ENCODE measurements at regions not wholly inside any gene's neighbourhood (a gene's known extent, or its start where the extent isn't known, plus 50 kb on each side); places are given as distances from the start of the nearest gene placed in this dataset.
"Not testable (repeated sequence)": the region's sequence is repeated elsewhere in the genome, so short reads cannot be mapped to it uniquely, and the experiment has no call there.

GRCh38 chr21:8994640-8995511 lies 1526.5 kb upstream of the TPTE start:
- no peak overlapping the region for H3K4me3 ChIP-seq (ENCODE audit: low read depth in 2 of 2, low read length in 1 of 2)
- no peak for DNase-seq
- no peaks in the 10 kb centered on the region for H3K36me3 ChIP-seq (replicated peaks in 1 of 2; ENCODE audit: control insufficient read depth in 1 of 2, insufficient read depth in 2 of 2, low read length in 1 of 2)
- no peaks in the 10 kb centered on the region for H3K79me2 ChIP-seq (ENCODE audit: insufficient read depth)
- TF ChIP-seq CTCF (IDR thresholded peaks at IDR 0.05) (no peak), FOSL2 (IDR thresholded peaks at IDR 0.05; ENCODE audit: borderline replicate concordance, low read depth) (no peak), RAD21 (IDR thresholded peaks at IDR 0.05; ENCODE audit: low read length) (no peak), SIN3A (IDR thresholded peaks at IDR 0.05; ENCODE audit: borderline replicate concordance, low read depth, low read length) (no peak), YY1 (IDR thresholded peaks at IDR 0.05; ENCODE audit: low read depth) (no peak), NRF1 (IDR thresholded peaks at IDR 0.05; ENCODE audit: low read depth, low read length) (no peak), TEAD4 (IDR thresholded peaks at IDR 0.05; ENCODE audit: borderline replicate concordance, insufficient read depth) (no peak), MXI1 (IDR thresholded peaks at IDR 0.05; ENCODE audit: low read depth, low read length) (no peak), GABPA (IDR thresholded peaks at IDR 0.05; ENCODE audit: low read depth) (no peak), RCOR1 (IDR thresholded peaks at IDR 0.05; ENCODE audit: low read length) (no peak), RFX5 (IDR thresholded peaks at IDR 0.05; ENCODE audit: low read length) (no peak), GATA2 (CRISPR knock-in tag; IDR thresholded peaks at IDR 0.05) (no peak), SMC3 (IDR thresholded peaks at IDR 0.05; ENCODE audit: low read depth, low read length) (no peak)
- TF ChIP-seq, protein P1, sequence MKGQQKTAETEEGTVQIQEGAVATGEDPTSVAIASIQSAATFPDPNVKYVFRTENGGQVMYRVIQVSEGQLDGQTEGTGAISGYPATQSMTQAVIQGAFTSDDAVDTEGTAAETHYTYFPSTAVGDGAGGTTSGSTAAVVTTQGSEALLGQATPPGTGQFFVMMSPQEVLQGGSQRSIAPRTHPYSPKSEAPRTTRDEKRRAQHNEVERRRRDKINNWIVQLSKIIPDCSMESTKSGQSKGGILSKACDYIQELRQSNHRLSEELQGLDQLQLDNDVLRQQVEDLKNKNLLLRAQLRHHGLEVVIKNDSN (IDR thresholded peaks at IDR 0.05; ENCODE audit: borderline replicate concordance, low read depth), result no peak
- TF ChIP-seq, protein P2, sequence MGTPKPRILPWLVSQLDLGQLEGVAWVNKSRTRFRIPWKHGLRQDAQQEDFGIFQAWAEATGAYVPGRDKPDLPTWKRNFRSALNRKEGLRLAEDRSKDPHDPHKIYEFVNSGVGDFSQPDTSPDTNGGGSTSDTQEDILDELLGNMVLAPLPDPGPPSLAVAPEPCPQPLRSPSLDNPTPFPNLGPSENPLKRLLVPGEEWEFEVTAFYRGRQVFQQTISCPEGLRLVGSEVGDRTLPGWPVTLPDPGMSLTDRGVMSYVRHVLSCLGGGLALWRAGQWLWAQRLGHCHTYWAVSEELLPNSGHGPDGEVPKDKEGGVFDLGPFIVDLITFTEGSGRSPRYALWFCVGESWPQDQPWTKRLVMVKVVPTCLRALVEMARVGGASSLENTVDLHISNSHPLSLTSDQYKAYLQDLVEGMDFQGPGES (IDR thresholded peaks at IDR 0.05; ENCODE audit: low read depth, low read length), result no peak
- H3K9me2 ChIP-seq, result no peaks in the 10 kb centered on the region
- under 1% methylated on average over 7 of the region's 7 CpGs for WGBS (ENCODE audit: low lambda C conversion rate)
- no peak overlapping the region for H2AFZ ChIP-seq (ENCODE audit: low read depth)
- no peaks in the 10 kb centered on the region for H3K9me3 ChIP-seq
- ChIA-PET POLR2A (no interaction called here), CTCF (interaction anchor here (1.4 kb wide), 1 partner anchor 24 kb away, joined by 3 read pairs; no protein-coding TSS in a partner anchor)
- no peak overlapping the region for H3K27ac ChIP-seq (ENCODE audit: low read depth in 2 of 2, low read length in 1 of 2)
- H3F3A ChIP-seq (replicated peaks; ENCODE audit: insufficient read depth), result no peaks in the 10 kb centered on the region
- no peak overlapping the region for H3K9ac ChIP-seq
- no peaks in the 10 kb centered on the region for H3K4me1 ChIP-seq (ENCODE audit: control insufficient read depth in 1 of 2, insufficient read depth in 2 of 2, low read depth in 1 of 2, low read length in 1 of 2)
- H3K4me2 ChIP-seq, result no peak overlapping the region
- H3K27me3 ChIP-seq (ENCODE audit: insufficient read depth), result peaks cover 28% of the 10 kb centered on the region; the same call in 1 of the 2 replicates
- H4K20me1 ChIP-seq (ENCODE audit: insufficient read depth), result no peaks in the 10 kb centered on the region

GRCh38 chr21:8996487-8996968 lies 1524.9 kb upstream of the TPTE start:
- WGBS (ENCODE audit: low lambda C conversion rate), result 2% methylated on average over 1 of the region's 1 CpG

More at GRCh38 chr21:8996487-8996968, 1524.9 kb upstream of the TPTE start:
- H4K20me1 ChIP-seq (ENCODE audit: insufficient read depth); H3K4me1 ChIP-seq (ENCODE audit: control insufficient read depth in 1 of 2, insufficient read depth in 2 of 2, low read depth in 1 of 2, low read length in 1 of 2); H3K4me3 ChIP-seq (ENCODE audit: low read depth in 2 of 2, low read length in 1 of 2); H3K9ac ChIP-seq; CTCF ChIA-PET; DNase-seq; POLR2A ChIA-PET; H3F3A ChIP-seq (replicated peaks; ENCODE audit: insufficient read depth); H3K4me2 ChIP-seq; H3K9me3 ChIP-seq; H3K36me3 ChIP-seq (replicated peaks in 1 of 2; ENCODE audit: control insufficient read depth in 1 of 2, insufficient read depth in 2 of 2, low read length in 1 of 2); H3K79me2 ChIP-seq (ENCODE audit: insufficient read depth); H2AFZ ChIP-seq (ENCODE audit: low read depth); H3K27ac ChIP-seq (ENCODE audit: low read depth in 2 of 2, low read length in 1 of 2); H3K9me2 ChIP-seq: not testable (repeated sequence)
- peaks cover 23% of the 10 kb centered on the region; the same call in 1 of the 2 replicates for H3K27me3 ChIP-seq (ENCODE audit: insufficient read depth)

Measured in SK-N-SH (cell line).